ENCODE measurements at regions not wholly inside any gene's neighbourhood (a gene's known extent, or its start where the extent isn't known, plus 50 kb on each side); places are given as distances from the start of the nearest gene placed in this dataset.
"Not testable (repeated sequence)": the region's sequence is repeated elsewhere in the genome, so short reads cannot be mapped to it uniquely, and the experiment has no call there.

DNA sequence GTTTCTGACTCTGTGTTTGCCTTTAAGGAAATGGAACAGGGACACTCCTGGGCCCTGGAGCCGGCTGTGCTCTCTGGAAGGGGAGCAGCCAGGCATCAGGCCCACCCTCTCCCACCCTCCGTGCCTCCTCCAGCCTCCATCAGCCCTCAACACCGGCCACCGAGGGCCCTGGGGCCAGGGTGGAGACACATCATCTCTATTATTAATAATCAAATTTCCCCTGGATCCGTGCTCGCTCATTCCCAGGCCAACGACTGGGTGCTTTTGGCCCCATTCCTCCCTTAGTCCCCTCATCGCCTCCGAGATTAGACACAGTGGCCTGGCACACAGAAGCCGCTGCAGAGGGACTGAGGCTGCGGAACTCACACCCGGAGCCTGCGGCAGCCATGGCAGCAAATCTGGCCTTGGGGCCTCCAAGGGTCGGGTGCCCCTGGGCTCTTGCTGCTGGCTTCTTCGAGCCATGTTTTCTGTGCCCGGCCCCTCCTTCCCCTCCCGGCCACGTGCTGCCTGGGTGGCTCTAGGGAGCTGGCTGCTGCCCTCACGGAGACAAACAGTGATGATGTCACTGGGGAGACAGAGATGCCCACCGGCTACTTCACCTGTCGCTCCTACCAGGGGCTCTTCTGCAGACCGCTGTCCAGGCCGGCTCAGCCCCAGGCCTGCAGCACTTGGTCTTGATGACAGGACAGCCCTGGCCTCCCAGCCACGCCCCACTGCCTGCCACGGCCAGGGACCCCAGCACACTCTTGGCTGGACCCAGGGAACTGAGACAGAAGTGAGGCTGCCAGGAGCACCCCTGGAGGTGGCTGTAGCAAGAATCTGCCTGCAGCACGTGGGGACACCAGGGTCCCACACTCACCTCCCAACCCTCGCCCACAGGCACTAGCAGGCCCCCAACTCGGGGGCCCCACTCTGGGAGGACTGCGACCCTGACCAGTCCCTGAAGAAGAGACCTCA lies 76.6 kb upstream of the PPP1R26 start:
- no peak for DNase-seq (ENCODE audit: low read depth)

DNA sequence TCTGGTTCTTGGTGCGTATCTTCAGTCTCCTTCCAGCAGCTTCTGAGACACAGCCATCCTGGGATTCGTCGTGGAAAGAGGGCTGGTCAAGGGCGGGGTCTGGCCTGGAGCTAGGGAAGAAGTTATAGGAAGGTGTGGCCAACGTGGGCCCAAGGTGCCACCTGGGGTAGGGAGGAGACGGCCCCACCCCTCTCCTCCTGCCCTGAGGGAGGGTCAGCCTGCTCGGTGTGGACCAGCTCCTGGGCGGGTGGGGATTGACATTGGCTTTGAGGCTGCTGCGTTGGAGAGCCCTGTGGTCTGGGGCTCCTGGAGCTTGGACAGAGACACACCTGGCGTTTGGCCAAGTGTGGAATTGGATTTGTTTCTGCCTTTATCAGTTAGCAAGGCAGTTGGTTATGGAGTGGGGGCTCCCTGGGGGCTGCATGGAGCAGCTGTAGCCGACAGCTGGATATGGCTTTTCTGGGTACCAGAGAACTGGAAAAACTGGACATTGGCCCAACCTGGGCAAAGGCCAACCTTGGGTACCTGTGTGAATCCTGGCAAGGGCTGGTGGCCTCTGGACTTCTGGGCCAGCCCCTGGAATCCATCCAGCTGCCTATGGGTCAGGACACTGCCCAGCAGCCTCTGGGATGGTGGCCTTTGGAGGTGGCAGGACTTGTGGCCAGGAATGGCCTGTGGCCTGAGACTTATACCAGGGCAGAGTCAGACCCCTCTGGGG lies 75.7 kb upstream of the PPP1R26 start:
- no peak for DNase-seq (ENCODE audit: low read depth)

DNA sequence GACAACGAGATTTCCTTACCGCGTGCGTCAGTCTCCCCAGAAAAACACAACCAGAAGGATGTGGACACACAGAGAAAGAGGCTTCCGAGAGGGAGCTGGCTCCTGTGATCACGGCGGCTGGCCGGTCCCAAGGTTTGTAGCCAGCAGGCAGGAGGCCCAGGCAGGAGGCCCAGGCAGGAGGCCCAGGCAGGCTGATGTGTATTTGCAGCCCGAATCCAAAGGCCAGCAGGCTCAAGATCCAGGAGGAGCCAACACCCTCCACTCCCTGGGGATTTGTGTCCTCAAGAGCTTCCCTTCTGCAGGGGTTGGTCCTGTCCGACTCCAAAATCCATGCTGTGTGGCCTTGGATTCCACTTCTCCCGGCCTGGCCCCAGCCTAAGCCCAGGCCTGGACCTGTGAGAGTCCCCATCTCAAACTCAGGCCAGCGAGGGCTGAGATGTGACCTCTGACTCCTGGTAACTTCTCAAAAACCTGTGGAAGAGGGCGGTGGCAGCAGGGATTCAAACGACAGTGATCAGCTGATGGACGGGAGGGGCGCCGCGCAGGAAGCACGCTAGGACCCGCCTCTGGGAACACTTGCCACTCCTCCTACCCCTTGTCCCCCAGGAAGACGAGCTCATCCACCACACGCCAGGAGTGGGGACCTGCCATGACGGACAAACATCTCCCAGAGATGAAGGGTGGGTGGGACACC lies 75.0 kb upstream of the PPP1R26 start:
- no peak for DNase-seq (ENCODE audit: low read depth)

DNA sequence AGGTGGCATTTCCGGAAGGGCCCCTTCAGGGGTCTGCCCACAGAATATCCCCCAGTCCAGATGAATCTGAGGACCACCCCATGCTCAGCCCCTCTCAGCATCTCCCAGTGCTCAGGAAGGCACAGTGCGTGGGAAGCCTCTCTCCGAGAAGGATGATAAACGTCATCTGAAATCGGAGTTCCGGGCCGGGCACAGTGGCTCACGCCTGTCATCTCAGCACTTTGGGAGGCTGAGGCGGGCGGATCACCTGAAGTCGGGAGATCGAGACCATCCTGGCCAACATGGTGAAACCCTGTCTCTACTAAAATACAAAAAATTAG lies 74.5 kb upstream of the PPP1R26 start:
- DNase-seq (ENCODE audit: low read depth) = not testable (repeated sequence)

DNA sequence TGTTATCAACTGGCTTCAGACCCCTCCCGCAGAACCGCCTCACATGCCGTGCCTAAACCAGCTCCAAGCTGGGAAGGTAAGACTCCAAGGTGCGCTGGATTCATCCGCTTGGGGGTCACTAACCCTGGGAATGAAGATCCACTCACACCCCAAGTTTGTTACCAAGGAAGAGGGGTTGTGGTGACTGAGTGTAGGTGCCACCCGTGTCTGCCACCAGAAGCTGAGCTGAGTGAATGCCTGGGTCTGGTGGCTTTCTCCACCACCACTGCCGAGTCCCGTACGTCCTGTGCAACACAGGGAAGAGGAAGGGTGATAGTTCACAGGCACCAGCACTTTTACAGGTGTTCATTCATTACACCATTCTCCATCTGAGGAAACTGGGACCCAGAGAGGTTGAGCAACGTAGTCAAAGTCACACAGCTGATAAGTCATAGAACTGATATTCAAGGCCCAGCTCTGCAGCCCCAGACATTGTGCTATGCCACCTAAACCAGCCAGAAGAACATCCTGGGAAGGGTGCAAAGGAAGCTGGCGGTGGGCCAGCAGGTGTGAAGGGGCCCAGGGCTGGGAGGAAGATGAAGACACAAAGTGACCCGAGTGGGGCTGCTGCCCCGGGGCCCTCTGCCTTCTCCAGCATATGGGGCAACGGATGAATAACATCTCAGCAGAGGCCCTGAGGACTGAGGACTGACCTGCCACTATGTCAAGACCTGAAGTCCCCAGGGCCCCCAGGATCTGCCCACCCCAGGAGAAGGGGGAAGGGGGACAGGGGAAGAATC lies 70.9 kb upstream of the PPP1R26 start:
- no peak for DNase-seq (ENCODE audit: low read depth)

DNA sequence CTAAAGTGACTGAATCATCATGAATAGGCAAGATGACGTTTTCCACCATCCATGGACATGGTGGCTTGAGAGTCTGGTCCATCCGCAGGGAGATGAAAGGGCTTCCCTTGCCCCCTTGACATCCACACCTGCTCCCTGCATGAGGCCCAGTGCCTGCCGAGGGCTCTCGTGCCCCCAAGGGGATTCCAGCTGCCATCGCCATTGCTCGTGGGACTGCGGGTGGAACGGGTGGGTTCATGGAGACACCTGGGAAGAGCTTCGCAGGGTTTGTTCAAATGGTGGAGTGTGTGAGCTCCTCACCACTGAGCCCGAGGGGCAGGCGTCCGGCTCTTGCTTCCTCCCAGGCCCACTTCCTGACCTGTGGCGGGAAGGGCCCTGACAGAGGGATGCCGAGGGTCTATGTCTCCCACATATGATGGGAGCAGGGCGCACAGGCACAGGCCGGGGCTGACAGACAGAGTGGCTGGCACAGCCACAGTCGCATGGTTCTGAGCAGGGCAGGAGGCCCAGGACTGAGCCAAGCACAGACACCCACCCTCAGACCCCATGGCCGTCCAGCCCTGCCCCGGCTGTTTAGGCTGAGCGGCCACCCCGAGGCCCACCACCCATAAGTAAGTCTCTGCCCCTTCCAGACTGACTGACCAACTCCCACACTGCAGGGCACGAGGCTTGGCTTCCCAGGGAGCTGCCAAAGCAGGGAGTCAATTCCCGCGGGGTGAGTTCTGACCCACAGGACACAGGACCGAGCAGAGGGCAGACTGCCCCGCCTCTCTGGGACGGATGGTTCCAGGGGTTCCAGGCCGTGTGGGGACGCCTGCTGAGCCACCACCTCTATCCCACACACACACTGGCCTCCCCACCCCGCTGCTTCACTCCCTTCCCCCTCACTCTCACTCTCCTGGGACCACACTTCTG lies 70.0 kb upstream of the PPP1R26 start:
- DNase-seq (ENCODE audit: low read depth) = no peak

DNA sequence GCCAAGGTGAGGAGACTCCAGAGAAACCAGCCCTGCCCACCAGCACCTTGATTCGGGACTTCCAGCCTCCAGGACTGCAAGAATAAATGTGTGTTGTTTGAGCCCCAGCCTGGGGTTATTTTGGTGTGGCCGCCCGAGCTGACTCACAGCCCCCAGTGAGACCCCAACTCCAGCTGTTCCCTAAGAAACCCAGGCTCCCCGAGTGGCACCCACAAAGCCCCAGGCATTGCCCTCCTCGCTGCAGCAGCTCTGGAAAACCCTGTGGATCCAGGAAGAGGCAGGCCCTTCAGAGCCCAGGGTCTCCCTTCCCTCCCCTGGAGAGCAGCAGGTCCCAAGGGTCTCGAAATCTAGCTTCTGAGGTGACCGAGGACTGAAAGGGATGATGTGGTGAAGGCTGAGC lies 69.2 kb upstream of the PPP1R26 start:
- DNase-seq (ENCODE audit: low read depth) = no peak

DNA sequence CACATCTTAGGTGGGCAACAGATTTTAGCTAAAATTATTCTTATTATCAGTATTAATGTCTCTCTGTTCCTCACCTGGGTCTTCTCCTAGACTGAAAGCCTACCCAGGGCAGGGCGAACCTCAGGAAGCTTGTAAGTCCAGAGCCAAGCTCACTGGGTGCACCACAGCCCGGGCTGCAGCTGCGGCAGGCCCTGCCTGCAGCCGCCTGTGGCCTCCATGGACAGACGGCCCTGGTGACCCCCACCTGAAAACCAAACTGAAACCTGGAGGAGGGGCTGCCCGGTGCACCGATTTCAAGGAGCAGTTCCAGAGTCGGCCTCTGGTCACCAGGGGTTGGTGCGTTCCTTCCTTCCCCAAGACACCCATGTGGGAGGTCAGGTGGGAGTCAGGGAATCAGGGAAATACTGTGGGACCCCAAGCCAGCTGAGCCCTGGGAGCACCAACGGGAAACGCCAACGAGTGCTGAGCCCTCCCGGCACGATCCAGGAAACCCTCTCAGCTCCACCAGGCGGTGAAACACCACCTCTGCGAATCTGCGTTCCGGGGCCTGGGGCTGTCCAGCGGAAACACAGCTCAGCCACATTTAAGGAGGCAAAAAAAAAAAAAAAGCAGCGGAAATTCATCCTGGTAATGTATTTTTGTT lies 68.6 kb upstream of the PPP1R26 start:
- DNase-seq (ENCODE audit: low read depth) = no peak

DNA sequence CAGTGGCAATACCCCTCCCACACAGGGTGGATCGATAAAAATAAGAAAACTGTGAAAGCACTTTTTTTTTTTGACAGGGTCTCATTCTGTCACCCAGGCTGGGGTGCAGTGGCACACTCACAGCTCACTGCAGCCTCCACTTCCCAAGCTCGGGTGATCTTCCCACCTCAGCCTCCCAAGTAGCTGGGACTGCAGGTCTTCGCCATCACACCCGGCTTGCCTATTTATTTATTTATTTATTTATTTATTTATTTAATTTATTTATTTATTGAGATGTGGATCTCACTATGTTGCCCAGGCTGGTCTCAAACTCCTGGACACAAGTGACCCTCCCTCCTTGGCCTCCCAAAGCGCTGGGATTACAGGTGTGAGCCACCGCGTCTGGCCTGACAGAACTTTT lies 68.0 kb upstream of the PPP1R26 start:
- DNase-seq (ENCODE audit: low read depth) = not testable (repeated sequence)

DNA sequence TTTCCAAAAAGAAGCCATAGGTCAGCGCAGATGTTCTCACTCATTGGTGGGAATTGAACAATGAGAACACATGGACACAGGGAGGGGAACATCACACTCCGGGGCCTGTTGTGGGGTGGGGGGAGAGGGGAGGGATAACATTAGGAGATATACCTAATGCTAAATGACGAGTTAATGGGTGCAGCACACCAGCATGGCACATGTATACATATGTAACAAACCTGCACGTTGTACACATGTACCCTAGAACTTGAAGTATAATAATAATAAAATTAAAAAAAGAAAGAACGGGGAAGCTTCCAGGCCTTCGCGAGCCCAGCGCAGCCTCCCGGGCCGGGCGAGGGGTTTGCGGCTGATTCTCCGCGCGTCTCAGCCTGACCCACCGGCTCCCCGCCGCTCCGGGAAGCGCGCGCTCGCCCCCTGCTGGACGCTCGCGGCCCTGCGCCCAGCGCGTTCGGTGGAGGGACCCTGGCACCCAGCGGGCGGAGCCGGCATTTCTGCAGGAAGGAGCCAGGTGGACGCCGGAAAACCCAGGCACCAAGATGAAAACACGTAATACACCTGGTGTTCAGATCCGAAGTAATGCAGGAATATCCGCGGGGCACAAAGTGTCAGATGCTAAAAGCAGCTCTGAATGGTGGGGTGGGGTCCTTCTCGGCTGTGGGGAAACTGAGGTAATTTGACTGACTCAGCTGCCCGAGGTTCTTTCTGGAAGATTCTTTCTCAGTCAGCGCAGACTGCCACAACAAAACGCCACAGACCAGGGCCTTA lies 67.1 kb upstream of the PPP1R26 start:
- DNase-seq (ENCODE audit: low read depth) = peak; percentile 23

DNA sequence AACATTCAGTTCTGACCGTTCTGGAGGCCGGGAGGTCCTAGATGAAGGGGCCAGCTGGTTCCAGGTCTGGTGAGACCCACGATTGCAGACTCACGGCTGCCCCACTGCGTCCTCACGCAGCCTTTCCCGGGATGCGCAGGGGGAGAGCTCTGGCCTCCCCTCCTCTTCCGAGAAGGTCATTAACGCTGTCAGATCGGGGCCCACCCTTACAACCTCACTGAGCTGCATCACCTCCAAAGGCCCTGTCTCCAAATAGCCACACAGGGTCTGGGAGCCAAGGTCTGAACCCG lies 66.6 kb upstream of the PPP1R26 start:
- no peak for DNase-seq (ENCODE audit: low read depth)

DNA sequence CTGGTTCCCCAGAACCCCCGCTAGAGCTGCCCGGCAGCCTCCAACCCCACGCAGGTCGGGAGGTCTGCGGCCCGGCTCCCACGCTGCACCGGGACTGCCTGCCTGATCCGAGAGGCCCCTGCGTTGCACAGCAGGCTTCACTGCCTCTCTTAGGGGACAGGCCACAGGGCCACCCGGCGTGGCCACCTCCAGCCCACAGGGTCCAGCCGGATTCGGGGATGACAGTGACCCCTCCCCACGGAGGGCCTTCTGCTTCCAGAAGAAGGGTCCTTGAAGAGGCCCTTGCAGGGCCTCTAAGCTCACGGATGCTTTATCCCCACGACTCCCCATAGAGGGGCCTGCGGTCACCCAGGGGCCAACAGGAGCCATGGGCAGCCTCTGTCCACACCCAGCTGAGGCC lies 66.1 kb upstream of the PPP1R26 start:
- no peak for DNase-seq (ENCODE audit: low read depth)

DNA sequence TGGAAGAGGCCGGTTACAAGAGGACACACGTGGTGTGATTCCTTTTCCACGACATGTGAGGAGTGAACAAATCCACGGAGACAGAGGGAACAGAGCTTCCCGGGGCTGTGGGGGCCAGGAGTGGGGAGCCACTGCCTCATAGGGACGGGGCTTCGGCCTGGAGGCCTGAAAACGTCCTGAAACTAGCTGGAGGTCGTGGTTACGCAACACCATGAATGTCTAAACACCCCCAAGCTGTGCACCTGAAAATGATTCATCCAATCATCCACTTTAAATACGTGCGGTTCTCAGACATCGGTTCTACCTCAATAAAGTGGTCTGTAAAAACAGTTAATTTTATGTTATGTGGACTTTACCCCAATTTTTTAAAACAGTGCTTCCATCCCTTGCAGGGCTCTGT lies 65.3 kb upstream of the PPP1R26 start:
- no peak for DNase-seq (ENCODE audit: low read depth)

DNA sequence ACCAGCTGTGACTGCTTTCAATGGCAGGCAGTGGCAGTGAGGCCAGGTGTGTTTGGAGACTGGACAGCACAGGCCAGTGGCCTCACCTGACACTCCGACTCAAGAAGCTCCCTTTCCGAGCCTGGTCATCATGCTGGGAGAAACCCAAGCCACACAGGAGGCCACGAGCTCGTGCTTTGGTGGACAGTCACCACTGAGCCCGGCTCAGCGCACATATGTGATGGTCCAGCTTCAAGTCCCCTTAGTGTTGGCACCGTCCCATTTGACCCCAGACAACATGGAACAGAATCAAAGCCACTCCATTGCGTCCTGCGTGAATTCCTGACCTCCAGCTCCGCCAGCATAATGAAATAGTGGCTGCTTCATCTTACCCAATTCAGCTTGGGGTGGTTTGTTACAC lies 64.0 kb upstream of the PPP1R26 start:
- no peak for DNase-seq (ENCODE audit: low read depth)

DNA sequence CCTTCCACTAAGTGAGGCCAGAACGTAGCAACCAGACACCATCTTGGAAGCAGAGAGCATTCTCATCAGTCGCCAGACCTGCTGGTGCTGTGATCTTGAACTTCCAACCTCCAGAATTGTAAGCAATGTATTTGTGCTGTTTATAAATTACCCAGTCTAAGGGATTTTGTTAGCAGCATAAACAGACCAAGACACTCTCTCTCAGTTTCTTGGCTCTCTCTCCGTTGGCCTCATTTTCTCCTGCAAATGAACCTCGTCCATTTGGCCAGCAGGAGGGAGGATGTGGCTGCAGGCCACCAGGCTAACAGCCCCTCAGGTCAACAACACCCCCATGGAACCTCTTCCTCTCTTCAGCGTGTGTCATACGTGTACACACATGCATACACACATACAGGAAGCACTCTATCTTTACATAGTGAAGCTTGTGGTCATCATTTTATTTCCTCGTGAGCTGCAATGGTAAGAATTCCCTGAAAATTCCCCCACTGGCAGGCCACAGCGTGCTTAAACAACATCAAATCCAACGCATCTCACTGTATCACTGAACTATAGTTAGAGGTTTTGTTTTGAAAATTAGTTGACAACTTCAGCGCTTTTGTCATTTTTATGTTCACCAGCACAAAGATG lies 62.8 kb upstream of the PPP1R26 start:
- DNase-seq (ENCODE audit: low read depth) = no peak

DNA sequence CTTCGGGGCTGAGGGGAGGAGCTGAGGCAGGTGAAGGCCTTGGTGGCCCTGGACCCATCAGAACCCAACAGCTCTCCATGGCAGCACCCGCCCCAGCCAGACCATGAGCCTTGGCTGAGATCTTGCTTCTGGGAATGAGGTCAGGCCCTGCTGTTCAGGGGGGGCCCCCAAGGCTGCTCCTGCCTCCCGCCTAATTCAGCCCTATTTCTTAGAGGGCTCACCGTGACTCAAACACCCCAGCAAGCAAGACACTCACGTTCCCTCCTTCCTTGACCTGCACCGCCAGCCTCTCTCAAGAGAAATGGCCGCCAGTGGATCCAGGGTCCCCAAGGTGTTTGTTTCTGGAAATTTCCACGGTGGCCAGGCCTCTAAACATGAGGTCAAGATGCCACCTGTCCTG lies 61.4 kb upstream of the PPP1R26 start:
- DNase-seq (ENCODE audit: low read depth) = no peak

DNA sequence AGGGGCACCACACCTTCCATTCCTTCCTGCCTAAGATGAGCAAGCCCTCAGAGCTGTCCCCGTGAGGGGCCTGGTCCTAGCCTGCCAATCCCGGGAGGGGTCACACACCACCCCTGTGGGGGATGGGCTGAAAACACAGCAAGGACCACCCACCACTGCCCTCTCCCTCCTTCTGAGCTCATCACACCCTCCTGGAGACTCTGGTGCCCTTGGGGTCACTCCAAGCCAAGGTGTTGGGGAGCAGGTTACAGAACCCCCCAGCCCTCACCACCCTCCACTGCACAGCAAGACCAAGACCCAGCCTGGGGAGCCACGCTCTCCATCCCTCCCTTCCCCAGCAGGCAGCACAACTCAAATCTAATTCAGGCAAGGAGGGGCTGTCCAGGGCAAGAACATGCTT lies 60.5 kb upstream of the PPP1R26 start:
- DNase-seq (ENCODE audit: low read depth) = no peak

DNA sequence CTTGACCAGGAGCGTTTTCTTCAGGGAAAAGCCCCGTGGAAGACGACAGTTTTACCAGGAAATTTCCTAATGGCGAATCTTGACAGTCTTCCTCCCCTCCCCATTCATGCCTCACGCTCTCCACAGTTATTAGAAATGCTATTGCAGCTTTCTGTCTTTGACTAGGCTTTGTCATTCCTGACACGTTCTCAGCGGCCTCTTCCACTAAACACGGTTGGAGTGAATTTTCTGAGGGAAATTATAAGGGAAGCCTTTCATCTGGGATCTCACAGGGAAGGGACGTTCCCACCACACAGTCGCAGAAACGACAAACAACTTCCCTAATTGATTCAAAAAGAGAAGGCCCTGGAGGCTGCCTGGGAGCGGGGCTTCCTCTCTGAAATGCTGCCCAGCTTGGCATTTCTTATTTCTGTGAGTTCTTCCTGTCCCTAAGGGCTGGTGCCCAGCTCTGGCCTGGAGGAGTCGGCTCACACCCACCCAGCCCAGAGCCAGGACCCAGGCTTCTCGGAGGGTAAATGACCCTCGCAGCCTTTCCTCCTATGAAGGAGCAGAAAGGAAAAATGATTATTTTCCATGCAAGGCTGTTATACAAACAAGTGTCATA lies 57.1 kb upstream of the PPP1R26 start:
- no peak for DNase-seq (ENCODE audit: low read depth)

DNA sequence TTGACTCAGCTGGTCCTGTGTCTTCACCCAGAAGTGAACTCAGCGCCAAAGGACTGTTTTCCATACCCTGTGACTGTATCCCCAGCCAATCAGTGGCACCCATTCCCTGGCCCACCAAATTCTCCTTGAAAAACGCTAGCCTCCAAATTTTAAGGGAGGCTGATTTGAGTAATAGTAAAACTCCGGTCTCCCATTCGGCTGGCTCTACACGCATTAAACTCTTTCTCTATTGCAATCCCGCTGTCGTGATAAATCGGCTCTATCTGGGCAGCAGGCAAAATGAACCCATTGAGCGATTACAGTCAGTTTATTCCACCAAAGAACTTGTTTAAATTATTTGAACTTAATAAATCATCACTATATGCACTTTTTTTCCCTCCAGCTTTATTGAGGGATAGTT lies 55.9 kb upstream of the PPP1R26 start:
- DNase-seq (ENCODE audit: low read depth) = no peak
